ENCODE measurements at regions not wholly inside any gene's neighbourhood (a gene's known extent, or its start where the extent isn't known, plus 50 kb on each side); places are given as distances from the start of the nearest gene placed in this dataset.
"Not testable (repeated sequence)": the region's sequence is repeated elsewhere in the genome, so short reads cannot be mapped to it uniquely, and the experiment has no call there.

DNA sequence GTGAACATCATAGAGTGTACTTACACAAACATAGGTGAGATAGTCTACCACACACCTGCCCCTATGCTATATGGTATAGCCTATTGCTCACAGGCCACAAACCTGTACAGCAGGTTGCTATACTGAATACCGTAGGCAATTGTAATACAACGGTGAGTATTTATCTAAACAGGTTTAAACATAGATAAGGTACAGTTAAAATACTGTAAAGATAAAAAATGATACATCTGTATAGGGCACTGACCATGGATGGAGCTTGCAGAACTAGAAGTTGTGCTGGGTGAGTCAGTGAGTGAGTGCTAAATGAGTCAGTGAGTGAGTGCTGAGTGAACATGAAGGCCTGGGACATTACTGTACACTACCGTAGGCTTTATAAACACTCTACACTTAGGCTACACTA is 267.0 kb upstream of the HS6ST1 start:
- DNase-seq, result no peak

DNA sequence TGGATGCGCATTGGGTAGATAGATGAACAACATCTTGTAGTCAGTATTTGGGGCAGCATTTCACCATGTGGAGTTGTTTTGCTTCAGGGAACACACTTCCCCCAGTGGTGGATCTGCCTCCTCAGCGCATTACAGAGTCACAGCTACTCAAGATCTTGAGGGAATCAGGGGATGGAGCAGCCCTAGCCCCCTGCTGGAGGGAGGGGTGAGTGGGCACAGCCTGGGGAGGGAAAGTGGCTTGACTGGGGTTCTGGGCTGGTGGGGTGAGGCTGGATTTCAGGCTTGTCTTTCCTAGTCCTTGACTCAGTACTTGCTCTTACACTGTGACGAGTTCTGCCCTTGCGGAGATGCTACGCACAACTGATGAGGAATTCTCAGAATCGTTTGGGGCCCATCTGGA is 271.0 kb upstream of the HS6ST1 start:
- no peak for DNase-seq

DNA sequence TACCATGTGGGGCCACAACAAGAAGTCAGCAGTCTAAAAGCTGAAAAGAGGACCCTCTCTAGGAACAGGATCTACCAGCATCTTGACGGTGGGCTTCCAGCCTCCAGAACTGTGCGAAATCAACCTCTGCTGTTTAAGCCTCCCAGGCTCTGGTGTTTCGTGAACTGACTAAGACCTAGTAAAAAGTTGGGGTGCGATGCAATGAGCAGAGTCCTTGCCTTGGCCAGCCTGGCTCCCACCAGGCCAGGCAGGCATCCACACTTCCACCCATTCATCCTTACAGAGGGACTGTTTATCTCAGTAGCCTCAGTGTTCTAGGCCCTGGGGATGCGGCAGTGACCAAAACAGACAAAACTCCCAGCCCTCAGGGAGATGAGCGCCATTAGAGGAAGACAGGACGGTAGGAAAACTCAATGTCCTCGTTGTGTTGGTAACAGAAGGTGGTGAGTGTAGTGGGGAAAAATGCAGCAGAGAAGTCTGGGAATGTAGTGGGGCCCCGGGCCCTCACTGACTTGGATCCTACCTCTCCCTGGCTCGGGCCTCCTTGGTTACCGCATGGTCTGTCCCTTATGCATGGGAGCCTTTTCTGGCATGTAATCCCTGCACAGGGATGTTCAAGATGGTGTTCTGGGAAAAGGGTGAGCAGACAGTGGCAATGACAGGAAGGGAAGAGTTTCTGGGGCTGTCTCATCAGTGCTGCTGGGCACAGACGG is 271.8 kb upstream of the HS6ST1 start:
- no peak for DNase-seq

DNA sequence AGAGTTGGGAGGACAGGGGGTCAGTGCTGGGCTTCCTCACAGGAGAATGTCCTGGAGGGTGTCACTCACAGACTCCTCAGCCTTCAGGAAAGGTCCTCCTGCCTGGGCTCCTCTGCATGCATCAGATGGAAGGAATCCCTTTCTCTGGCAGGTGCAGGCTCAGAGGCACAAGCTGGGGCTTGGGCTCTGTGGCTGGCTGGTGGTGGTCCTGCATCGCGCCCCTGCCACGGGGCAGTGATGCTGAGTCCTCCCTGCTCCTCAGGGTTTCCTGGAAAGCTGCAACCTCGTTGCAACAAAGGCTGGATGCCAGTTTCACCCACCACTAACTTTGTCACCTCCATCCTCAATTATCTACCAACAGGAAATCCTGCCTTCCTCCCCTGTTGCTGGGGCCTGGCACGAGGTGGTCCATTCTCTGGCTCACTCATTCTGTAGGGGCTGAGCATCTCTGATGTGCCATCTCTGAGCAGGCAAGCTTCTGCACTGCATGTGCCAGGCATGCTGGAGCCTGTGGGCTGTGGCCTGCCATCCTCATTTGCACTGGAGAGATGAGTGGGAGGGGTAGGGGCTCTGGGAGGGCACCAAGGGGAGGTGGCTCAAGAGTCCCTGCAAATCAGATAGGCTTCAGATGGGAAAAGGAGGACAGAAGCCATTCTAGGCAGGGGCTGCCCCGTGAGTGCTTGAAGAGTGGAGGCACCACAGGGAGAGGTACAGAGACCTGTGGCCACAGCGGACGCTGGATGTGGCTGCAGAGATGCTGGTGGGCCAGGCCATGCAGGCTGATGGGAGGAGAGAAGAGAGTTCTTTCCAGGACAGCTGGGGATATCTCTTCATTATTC is 272.6 kb upstream of the HS6ST1 start:
- no peak for DNase-seq

DNA sequence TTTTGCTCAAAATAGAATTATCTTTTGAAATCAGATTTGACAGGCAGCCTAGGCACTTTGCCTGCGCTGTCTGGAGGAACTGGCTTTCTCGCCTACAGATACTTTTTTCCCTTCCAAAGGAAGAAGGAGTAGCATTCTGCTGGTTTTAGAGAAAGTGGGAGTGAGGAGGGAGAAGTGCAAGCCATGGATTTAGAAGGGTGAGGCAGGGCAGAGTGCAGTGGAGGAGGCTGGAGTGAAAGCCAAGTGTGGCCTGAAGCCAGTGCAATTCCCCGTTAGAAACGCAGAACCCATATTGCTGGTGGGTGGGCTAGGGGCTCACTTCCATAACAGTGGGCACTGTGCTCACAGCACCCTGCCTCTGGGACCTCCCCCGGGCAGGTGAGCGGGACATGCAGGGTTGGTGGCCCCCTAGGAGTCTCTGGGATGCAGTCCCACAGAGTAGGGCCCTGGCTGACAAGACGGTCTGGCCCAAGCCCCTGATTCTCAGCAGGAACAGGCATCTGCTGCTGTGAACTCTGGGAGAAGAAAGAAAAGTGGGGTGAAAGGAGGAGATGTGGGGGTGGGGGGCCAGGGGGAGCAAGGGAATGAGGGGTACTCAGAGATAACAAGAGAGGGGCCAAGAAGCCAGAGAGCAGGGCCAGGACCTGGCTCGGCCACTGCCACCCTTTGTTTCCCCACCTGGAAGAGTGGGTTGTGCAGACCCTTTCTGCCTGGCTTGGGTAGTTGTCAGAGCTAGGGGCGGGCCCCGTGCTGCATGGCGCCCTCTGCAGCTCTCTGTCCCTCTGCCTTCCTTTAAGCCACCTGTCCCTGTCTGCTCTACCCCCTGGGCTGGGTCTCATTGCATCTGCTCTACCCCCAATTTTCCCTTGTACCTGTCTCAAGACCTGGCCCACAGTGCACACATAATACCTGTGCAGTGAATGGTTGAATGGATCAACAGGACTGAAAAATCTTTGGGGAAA is 273.5 kb upstream of the HS6ST1 start:
- DNase-seq, result no peak

DNA sequence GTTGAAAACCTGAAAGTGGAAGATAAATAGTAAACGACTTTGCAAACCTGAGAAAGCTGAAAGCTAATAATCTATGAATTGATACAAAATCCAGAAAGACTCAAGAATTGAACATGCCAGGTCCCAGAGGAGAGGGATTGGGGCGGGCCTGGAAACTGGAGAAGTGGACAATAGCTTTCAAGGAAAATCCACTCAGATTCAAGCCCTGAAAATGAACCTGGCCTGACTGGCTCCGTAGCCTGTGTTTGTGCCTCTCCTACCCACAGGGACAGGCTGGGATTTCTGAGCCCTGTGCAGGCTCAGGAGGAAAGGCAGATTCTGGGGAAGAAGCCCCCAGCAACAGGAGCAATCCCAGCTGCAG is 274.8 kb upstream of the HS6ST1 start:
- no peak for DNase-seq

DNA sequence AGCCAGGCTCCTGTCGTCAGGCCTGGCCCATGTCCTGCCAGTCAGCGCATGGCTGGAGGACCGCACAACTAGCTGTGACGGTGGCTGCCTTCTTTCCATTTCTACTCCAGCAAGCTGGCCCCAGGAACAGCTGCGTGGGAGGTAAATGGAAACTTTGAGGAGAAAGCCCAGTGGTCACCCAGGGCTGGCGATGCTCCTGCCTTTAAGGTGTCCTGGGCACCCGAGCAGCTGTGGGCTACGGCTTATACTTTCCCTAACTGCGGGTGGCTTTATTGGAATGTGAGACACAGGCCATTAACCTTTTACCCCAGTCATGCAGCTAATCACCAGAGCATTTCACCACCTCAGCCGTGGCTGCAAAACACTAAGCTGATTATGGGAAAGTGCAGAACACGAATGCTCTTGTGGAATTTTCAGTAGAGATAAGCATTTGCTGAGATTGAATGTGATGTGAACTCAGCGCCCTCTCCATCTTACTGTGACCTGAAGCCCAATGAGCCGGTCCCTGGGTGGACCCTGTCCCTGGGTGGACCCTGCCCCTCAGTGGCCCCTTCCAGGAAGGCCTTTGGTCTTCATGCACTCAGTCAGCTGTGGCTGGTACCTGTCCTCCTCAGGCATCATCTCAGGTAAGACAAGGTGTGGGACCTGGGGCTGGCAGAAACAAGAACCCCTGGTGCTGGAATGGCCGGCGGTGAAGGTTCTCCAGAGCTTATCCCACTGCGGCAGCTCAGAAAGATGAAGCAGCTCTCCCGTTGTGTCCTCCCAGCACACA is 275.4 kb upstream of the HS6ST1 start:
- no peak for DNase-seq

DNA sequence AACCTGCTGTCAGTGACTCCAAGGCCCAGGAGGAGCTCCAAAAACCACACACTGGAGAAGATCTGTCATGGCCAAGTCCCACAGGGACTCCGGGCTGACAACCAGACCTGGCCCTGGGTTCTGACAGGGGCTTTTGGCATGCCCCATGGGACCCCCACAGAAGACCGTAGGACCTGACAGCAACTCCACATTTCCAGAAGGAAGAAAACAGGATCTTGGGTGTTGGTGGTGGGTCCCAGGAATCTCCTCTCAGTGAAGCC is 275.9 kb upstream of the HS6ST1 start:
- no peak for DNase-seq

DNA sequence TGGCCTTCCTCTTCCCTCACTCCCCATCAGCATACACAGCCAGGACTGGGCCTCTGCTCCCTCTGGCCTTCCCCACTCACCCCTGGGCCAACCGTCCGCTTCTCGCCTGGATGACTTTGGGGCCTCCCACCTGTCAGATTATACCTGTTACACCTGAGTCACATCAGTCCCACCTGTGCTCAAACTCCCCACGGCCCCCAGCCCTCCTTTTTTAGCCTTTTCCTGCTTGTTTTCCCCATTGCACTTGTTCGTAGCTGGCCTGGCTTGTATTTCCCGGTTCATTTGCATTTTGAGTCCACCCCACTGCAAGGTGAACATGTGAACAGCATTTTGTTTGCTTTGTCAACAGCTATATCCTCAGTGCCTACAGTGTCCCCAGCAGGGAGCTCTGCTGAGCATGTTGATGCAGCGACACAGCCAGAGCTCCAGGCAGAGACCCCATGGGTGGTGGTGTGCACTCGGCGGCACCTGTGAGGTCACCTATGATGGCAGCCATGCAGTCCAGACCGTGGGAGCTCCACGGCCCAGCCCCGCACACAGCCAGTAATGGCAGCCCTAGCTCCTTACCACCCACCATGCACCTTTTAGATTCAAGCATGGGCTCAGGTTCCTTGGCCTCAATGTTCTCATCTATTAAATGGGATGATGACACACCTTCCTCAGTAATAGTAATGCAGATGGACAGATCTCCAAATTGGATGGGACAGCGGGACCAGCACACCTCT is 276.4 kb upstream of the HS6ST1 start:
- DNase-seq, result no peak

DNA sequence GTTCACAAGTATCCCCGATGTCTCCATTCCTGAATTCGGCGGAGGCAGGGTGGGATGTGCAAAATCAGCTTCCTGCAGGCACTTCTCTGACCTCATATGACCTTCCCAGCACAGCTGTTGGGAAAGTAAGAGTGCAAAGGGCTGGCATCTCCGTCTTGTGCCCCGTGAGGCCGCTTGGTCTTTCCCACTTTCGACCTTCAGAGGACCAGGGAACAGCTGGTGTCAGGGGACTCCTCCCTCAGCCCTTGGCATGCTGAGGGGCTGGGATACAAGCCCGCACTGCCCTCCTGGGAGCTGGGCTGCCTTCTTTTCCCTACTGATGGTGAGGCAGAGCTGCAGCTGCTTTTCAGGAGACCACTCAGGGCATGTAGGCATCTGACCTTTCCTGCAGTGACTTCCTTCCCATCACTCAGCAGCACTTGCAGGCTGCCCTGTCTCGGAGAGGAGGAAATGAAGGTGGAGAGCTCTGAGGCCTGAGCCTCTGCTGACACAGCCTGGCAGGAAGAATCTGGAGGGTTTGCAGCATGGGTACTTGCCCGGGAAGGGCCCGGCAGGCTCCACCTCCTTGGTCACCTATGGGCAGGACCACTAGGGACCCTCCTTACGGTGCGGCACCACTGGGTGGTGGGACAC is 277.2 kb upstream of the HS6ST1 start:
- no peak for DNase-seq

DNA sequence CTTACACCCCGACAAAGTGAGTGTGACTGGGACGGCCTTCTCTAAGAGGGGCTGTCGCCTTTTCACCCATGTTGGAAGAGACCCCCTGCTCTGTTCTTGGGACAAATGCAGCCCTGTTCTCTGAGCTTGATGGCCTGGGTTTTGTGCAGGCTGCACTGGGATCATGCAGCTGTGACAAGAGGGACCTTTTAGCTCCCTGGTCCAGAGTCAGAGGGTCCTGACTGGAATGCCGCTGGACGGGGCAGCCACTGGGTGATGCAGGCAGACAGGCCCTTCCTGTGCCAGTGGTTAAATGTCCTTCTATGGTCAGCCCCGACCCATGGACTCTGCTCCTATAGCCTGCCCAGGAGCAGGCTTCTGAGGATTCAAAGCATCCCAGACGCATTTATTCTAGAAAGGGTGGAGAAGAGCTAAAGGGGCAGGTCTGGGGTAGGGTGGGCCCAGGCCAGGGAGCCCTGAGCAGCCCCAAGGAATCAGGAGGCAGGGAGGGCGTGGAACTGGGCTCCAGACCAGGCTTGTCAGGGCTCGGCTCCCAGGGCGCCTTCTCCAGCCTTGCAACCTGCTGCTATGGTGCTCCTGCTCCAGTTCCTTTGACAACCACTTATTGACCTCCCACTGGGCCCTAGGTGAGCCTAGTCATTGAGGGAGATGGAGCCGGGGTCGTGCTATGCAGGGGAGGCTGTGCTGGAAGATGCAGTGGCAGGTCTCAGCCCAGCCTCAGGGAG is 277.9 kb upstream of the HS6ST1 start:
- no peak for DNase-seq

DNA sequence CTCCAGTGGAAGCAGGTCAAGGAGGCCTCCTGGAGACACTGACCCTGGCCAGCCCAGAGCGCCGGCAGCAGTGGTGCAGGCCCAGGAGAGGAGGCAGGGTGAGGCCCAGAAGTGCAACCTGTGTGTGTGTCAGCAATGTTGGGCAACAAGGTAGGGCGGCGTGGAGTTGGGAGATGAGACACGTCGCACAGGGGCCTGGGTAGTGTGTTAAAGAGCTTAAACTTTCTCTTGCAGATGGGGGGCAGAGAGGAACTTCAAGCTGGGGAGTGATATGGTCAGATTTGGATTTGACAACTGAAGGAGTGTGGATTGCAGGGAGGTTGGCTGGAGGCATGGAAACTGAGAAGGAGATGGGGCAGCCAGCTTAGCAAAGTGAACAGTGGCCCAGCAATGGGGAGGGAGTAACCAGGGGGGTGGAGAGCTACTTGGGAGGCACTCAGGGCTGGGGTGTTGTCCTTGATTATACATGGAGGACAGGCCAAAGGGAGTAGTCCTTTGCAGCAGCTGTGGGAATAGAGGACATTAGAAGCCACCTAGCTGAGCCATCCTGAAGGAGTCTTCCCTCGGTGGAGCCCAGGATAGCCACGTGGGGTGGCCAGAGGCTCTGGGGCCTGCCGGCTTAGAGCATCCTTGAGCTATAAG is 278.6 kb upstream of the HS6ST1 start:
- no peak for DNase-seq

DNA sequence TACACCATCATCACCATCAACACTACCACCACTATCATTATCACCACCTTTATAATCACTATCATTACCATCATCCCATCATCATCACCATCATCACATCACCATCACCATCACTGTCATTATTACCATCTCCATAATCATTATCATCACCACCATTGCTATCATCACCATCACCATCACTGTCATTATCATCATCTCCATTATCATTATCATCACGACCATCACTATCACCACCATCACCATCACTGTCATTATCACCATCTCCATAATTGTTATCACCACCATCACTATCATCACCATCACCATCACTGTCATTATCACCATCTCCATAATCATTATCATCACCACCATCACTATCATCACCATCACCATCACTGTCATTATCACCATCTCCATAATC is 279.6 kb upstream of the HS6ST1 start:
- DNase-seq, result not testable (repeated sequence)

DNA sequence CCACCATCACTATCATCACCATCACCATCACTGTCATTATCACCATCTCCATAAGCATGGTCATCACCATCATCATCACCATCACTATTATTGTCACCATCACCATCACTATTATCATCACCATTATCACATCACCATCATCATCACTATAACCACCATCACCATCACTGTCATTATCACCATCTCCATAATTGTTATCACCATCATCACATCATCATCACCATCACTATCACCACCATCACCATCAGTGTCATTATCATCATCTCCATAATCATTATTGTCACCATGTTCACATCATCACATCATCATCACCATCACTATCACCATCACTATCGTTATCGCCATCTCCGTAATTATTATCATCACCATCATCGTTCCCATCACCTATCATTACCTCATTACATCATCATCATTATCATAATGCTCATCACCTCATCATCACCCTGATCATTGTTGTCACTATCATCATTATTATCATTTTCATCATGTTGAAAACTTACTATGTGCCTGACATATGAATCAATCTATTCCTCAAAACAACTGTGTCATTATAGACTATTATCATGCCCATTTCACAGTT is 280.3 kb upstream of the HS6ST1 start:
- DNase-seq, result no peak

DNA sequence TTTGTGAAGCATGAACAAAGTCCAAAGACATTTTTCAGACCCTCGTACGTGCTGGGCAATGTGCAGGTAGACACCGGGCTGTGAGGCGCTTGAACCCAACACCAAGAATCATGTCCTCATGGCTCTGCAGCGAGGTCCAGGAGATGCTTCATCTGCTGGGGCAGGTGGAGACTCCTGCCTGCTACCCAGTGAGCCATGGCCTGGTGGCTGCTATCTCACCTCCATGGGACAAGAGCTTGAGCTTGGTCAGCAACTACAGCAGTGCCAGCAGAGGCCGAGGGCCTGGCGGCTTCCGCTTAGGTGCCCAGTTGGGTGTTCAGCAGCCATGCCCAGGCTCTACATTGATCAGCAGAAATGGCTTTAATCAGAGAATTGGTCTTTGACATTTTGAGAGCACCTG is 281.0 kb upstream of the HS6ST1 start:
- no peak for DNase-seq

DNA sequence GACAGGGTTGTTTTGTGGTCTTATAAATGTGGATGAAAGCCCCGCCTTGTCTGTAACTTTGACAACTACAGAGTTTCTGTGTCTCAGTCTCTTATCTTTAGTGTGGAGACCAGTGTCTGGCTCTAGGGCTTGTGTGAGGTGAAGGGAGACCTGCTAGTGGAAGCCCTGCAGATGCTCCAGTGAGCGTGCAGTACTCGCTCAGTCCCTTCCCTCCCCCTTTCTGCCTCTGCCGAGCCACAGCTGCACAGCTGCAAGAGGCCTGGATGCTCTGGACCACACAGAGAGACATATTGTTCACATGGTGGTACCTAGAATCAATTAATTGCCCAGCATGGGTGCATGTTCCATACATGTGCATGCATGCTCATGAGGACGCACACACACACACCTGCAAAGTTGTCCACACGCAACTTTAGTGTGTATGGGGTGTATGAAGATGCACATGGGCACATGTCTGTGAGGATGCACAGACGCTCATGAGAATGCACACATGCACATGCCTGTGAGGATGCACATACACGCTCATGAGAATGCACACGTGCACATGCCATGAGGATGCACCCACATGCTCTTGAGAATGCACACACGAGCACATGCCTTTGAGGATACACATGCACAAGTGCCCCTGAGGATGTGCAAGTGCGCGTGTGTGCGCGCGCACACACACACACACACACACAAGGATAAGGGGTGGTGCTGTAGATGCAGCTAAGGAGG is 282.1 kb upstream of the HS6ST1 start:
- no peak for DNase-seq

DNA sequence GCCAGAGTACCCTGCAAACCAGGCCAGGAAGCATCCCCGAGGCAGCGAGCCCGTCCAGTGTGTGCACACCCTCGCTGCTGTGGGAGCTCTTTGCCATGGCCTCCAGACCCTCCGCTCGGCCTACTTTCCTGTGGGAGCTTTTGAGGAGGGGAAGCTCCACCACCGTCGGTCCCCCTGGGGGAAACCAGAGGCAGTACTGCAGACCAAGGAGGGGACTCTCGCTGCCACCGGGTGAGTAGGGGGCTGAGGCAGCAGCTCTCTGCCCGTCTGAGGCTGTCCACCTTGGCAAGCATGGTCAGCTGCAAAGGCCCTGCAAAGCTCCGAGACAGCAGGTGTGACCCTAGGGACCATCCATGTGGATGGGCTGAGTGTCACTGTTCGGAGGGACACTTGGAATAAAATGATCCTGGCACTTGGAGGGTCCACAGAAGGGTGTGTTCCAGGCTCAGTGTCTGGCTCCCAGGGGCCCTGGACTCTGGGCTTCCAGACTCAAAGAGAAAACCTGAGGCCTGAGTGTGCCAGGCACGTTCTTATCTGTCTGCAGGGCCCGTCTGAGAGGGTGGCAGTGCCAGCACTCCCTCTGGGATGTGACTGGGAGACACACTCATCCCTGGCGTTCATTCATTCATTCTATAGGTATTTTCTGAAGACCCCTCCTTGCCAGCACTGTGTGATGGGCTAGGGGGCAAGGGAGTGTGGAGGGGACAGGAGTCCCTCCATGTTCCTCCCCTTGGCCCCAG is 282.8 kb upstream of the HS6ST1 start:
- no peak for DNase-seq

DNA sequence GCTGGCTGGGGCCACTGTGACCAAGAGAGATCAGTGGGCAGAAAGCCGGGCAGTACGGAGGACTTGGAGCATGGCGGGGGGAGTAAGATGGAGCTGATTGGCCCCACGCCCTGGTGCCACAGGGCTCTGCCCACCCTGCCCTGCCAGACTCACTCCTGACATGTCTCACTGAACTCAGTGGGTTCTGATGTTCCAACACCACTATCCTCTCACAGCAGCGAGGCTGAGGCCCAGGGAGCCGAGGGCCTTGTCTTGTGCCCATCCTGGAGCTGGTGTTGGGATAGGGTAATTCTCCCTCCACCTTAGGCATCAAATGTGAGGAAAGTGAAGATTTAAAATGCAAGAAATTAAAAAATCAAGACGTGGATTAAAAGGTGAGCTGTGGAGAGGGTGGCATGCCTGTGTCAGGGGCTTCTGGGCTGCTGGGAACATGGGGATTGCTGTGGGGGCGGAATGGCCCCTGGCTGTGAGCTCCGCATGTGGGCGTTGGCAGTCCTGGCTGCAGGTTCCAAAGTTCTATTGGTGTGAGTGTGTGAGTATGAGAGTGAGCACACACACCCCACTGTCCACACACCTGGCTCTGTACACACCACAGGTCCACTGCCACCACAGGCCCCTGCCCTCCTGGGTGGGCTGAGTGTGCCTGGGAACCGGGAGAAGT is 283.5 kb upstream of the HS6ST1 start:
- no peak for DNase-seq
